Heart left ventricle (tissue), 16 donors: ENCODE measurements at regions not wholly inside any gene's neighbourhood (a gene's known extent, or its start where the extent isn't known, plus 50 kb on each side); places are given as distances from the start of the nearest gene placed in this dataset.

Experiments
- ATAC-seq, 4 donors: fragments of 200-7000 bp; cut with Tn5 transposase; one replicate each; pipeline ENCODE4 v1.9.1; 2020 to 2022; ENCODE audit warnings: moderate library complexity in 4 of 4, mild to moderate bottlenecking in 3 of 4, moderate number of reproducible peaks in 1 of 4
- DNase-seq, 5 donors: peaks; one replicate each; pipeline ENCODE4 v3.0.0-alpha.2; 2020
- H3K27ac ChIP-seq, 12 donors: fragments of 200-600 bp; sonication (generic) in 4 of 12; one replicate each; pipeline versions ENCODE4 v1.5.0 to v1.8.0; 2016 to 2022; ENCODE audit warnings: mild to moderate bottlenecking in 2 of 12
- H3K27me3 ChIP-seq, 9 donors: fragments of 200-600 bp; sonication (generic) in 2 of 9; one replicate each; pipeline versions ENCODE4 v1.5.1 to v1.8.0; 2016 to 2022; ENCODE audit warnings: mild to moderate bottlenecking in 3 of 9
- H3K36me3 ChIP-seq, 9 donors: fragments of 200-600 bp; sonication (generic) in 2 of 9; one replicate each; pipeline versions ENCODE4 v1.5.0 to v1.8.0; 2018 to 2022; ENCODE audit warnings: mild to moderate bottlenecking in 2 of 9
- H3K4me1 ChIP-seq, 12 donors: fragments of 200-600 bp; sonication (generic) in 4 of 12; one replicate each; pipeline versions ENCODE4 v1.5.0 to v1.8.0; 2016 to 2022; ENCODE audit warnings: mild to moderate bottlenecking in 3 of 12
- H3K4me3 ChIP-seq, 12 donors: fragments of 200-600 bp; sonication (generic) in 4 of 12; one replicate each; pipeline versions ENCODE4 v1.5.0 to v1.8.0; 2017 to 2022; ENCODE audit warnings: mild to moderate bottlenecking in 9 of 12, moderate library complexity in 4 of 12
- H3K9me3 ChIP-seq, 12 donors: fragments of 200-600 bp; sonication (generic) in 4 of 12; one replicate each; pipeline versions ENCODE4 v1.5.0 to v1.8.0; 2016 to 2022; ENCODE audit warnings: mild to moderate bottlenecking in 1 of 12
- POLR2A ChIP-seq, 2 donors: fragments of 450-650 bp; IDR thresholded peaks; one replicate each; pipeline ENCODE4 v1.6.1; 2017; ENCODE audit warnings: antibody characterized with exemption in 2 of 2, mild to moderate bottlenecking in 2 of 2, moderate library complexity in 2 of 2
- WGBS, 4 donors: extraction: QIAGEN DNeasy Blood & Tissue Kit in 2 of 4; methylation state at CpG; one replicate each; pipeline versions ENCODE4 v1.1.5 to v1.1.7; 2013 to 2018; 5-methylcytosine and 5-hydroxymethylcytosine counted together
- intact Hi-C, 10 donors: fragments of 100-400 bp; cut with DNase I; formaldehyde crosslinking; loops; one replicate each; pipeline versions ENCODE4 v1.11.1 to v1.14.2; 2022
- TF ChIP-seq, protein P1 (sequence below), 12 donors: fragments of 200-600 bp; sonication (generic) in 4 of 12; IDR thresholded peaks; one replicate each; pipeline versions ENCODE4 v1.5.0 to v1.8.0; 2018 to 2022; ENCODE audit warnings: antibody characterized with exemption in 12 of 12, mild to moderate bottlenecking in 5 of 12
- donor health status: ischemic (EF 13 %, LVEDD 7.1; RV severe dilation, severe dysfunction).
- donor health status: healthy with polysubstance abuse.
- donor health status: DM: no; HTN: yes; CAD: no.
- donor health status: DM: no; HTN: no; CAD: no.
- donor health status: ischemic (EF 25% LVEDD 6.9; RV normal size, moderate dysfunction).
- donor health status: ischemic (EF 25% LVEDD 5.7; RV mildly dilated, moderate dysfunction).
- donor health status: healthy.
- donor health status: DM: yes; HTN: yes; CAD: no.
- donor health status: ischemic (EF 35%, LVEDD 5.7; RV mildly dilated, moderate dysfunction).
- donor health status: nonischemic (EF 11% LVEDD 7.7; RV severe dilation, severe dysfunction).
- donor health status: DM: yes; HTN: yes; CAD: no.
- donor health status: PGD.
- donor health status: ischemic (EF 29% LVEDD 5.4; RV normal size, mild dysfunction).
- donor health status: nonischemic (EF 23%, LVEDD 6.1; RV moderate dilation, normal function).

- no peak overlapping the region for H3K4me3 ChIP-seq
- TF ChIP-seq, protein P1, sequence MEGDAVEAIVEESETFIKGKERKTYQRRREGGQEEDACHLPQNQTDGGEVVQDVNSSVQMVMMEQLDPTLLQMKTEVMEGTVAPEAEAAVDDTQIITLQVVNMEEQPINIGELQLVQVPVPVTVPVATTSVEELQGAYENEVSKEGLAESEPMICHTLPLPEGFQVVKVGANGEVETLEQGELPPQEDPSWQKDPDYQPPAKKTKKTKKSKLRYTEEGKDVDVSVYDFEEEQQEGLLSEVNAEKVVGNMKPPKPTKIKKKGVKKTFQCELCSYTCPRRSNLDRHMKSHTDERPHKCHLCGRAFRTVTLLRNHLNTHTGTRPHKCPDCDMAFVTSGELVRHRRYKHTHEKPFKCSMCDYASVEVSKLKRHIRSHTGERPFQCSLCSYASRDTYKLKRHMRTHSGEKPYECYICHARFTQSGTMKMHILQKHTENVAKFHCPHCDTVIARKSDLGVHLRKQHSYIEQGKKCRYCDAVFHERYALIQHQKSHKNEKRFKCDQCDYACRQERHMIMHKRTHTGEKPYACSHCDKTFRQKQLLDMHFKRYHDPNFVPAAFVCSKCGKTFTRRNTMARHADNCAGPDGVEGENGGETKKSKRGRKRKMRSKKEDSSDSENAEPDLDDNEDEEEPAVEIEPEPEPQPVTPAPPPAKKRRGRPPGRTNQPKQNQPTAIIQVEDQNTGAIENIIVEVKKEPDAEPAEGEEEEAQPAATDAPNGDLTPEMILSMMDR (IDR thresholded peaks at IDR 0.05): no peak
- no peak for TF ChIP-seq POLR2A (IDR thresholded peaks at IDR 0.05)
- peaks cover 0 to 6% (median 0%) of the 10 kb centered on the region in 12 donors for H3K9me3 ChIP-seq
- DNase-seq (no peak), ATAC-seq (no peak)
- no peak overlapping the region for H3K27ac ChIP-seq
- no peaks in the 10 kb centered on the region for H3K36me3 ChIP-seq
- no peaks in the 10 kb centered on the region for H3K4me1 ChIP-seq
- peaks cover 0 to 14% (median 0%) of the 10 kb centered on the region in 9 donors for H3K27me3 ChIP-seq
- WGBS, 4 donors: 75 to 85% (median 78%) methylated on average over 4 of the region's 4 CpGs
- intact Hi-C loops: no loop called here
Observed at GRCh38 chr11:32161293-32161692, 70.4 kb downstream of the RCN1 start.

GRCh38 chr11:32162351-32162750 lies 71.5 kb downstream of the RCN1 start:
- TF ChIP-seq, protein P1 (IDR thresholded peaks at IDR 0.05): no peak
- TF ChIP-seq POLR2A (IDR thresholded peaks at IDR 0.05): no peak
- H3K4me3 ChIP-seq: no peak overlapping the region
- intact Hi-C loops: no loop called here
- DNase-seq: no peak
- ATAC-seq: no peak
- H3K27ac ChIP-seq: no peak overlapping the region
- peaks cover 0 to 3% (median 0%) of the 10 kb centered on the region in 12 donors for H3K9me3 ChIP-seq
- 39 to 49% (median 44%) methylated on average over 4 of the region's 4 CpGs for WGBS, 4 donors
- no peaks in the 10 kb centered on the region for H3K36me3 ChIP-seq
- no peaks in the 10 kb centered on the region for H3K4me1 ChIP-seq
- peaks cover 0 to 14% (median 0%) of the 10 kb centered on the region in 9 donors for H3K27me3 ChIP-seq

DNA sequence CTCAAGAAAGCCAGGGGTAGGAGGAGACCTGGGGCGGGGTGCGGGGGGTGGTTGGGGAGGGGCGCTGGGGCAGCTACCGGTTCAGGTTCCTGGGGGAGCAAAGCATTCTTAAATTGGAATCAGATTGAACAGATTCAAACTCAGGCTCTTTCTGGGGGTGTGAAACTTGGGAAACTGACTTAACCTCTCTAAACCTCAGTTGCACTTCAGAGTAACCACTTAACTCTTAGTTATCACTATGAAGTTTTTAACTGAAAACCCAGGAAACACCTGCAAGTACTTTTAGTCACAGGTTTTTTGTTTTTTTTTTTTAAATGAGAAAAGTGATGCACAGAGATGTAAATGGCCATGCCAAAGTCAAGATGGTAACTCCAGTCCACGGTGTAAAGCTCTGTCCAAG lies 72.0 kb downstream of the RCN1 start:
- 66 to 82% (median 73%) methylated on average over 5 of the region's 5 CpGs for WGBS, 4 donors
- intact Hi-C loops: no loop called here

GRCh38 chr11:32163557-32163956 lies 72.7 kb downstream of the RCN1 start:
- intact Hi-C loops: no loop called here
- Histone ChIP-seq H3K4me1 (no peaks in the 10 kb centered on the region), H3K27ac (no peak overlapping the region), H3K27me3 (peaks cover 0 to 14% (median 0%) of the 10 kb centered on the region in 9 donors), H3K4me3 (no peak overlapping the region), H3K9me3 (no peaks in the 10 kb centered on the region), H3K36me3 (no peaks in the 10 kb centered on the region)
- 92 to 96% (median 93%) methylated on average over 3 of the region's 3 CpGs for WGBS, 4 donors
- TF ChIP-seq, protein P1 (IDR thresholded peaks at IDR 0.05): no peak
- no peak for TF ChIP-seq POLR2A (IDR thresholded peaks at IDR 0.05)
- DNase-seq (no peak), ATAC-seq (no peak)

More for the DNA sequence above, 72.0 kb downstream of the RCN1 start:
- Histone ChIP-seq H3K4me3 (no peak overlapping the region), H3K27ac (no peak overlapping the region), H3K4me1 (no peaks in the 10 kb centered on the region), H3K9me3 (no peaks in the 10 kb centered on the region), H3K27me3 (peaks cover 0 to 14% (median 0%) of the 10 kb centered on the region in 9 donors), H3K36me3 (no peaks in the 10 kb centered on the region)
- DNase-seq (no peak), ATAC-seq (no peak)
- TF ChIP-seq, protein P1 (IDR thresholded peaks at IDR 0.05): no peak
- TF ChIP-seq POLR2A (IDR thresholded peaks at IDR 0.05): no peak
